Mesothelial cell of epicardium (in vitro differentiated cells): ENCODE measurements at regions not wholly inside any gene's neighbourhood (a gene's known extent, or its start where the extent isn't known, plus 50 kb on each side); places are given as distances from the start of the nearest gene placed in this dataset.

Source experiments
- DNase-seq, 2 experiments: peaks; one replicate each; pipeline ENCODE4 v3.0.0; 2021; ENCODE audit warnings: low spot score in 2 of 2; ENCODE audit not compliant: unreplicated experiment in 2 of 2
- H3K27ac Mint-ChIP-seq: 2 replicates; pipeline ENCODE4 v1.8.0; 2021; ENCODE audit warnings: mixed read lengths
- H3K27me3 Mint-ChIP-seq: 2 replicates; pipeline ENCODE4 v1.8.0; 2021; ENCODE audit warnings: low read depth, mixed read lengths
- H3K36me3 Mint-ChIP-seq: 2 replicates; pipeline ENCODE4 v1.8.0; 2021; ENCODE audit warnings: mixed read lengths
- H3K4me1 Mint-ChIP-seq: 2 replicates; pipeline ENCODE4 v1.8.0; 2021; ENCODE audit warnings: mixed read lengths
- H3K4me3 Mint-ChIP-seq: 2 replicates; pipeline ENCODE4 v1.8.0; 2021; ENCODE audit warnings: mild to moderate bottlenecking, moderate library complexity, mixed read lengths
- H3K9me3 Mint-ChIP-seq: 2 replicates; pipeline ENCODE4 v1.8.0; 2021; ENCODE audit warnings: mixed read lengths
- TF ChIP-seq, protein P1 (sequence below): fragments of 200-600 bp; sonication (generic); IDR thresholded peaks from one replicate; pipeline ENCODE4 v1.5.0; 2021; ENCODE audit warnings: antibody characterized with exemption; ENCODE audit not compliant: unreplicated experiment

DNA sequence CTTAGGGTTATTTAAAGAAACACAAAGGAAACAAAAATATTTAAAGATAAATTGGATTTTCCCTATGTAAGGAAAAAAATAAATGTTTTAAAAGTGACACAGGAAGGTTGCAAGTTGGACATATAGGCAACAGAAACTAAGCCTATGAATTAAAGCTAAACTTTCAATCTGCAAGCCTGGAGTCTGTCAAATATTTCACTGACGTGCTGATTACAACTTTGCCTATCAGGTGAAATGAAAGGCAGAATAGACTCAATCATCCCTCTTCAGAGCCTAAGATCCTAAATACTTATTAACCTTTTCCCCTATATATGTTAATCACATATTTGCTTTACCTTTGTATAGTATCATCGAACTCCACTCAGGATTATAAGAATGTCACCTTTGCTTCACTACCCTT, 1068.0 kb upstream of the ALCAM start:
- H3K9me3 Mint-ChIP-seq: no peaks in the 10 kb centered on the region
- no peaks in the 10 kb centered on the region for H3K27me3 Mint-ChIP-seq
- peaks cover 11% of the 10 kb centered on the region for H3K4me1 Mint-ChIP-seq
- H3K36me3 Mint-ChIP-seq: no peaks in the 10 kb centered on the region
- DNase-seq: no peak
- no peak overlapping the region for H3K4me3 Mint-ChIP-seq
- H3K27ac Mint-ChIP-seq: no peak overlapping the region
- TF ChIP-seq, protein P1, sequence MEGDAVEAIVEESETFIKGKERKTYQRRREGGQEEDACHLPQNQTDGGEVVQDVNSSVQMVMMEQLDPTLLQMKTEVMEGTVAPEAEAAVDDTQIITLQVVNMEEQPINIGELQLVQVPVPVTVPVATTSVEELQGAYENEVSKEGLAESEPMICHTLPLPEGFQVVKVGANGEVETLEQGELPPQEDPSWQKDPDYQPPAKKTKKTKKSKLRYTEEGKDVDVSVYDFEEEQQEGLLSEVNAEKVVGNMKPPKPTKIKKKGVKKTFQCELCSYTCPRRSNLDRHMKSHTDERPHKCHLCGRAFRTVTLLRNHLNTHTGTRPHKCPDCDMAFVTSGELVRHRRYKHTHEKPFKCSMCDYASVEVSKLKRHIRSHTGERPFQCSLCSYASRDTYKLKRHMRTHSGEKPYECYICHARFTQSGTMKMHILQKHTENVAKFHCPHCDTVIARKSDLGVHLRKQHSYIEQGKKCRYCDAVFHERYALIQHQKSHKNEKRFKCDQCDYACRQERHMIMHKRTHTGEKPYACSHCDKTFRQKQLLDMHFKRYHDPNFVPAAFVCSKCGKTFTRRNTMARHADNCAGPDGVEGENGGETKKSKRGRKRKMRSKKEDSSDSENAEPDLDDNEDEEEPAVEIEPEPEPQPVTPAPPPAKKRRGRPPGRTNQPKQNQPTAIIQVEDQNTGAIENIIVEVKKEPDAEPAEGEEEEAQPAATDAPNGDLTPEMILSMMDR: no peak

DNA sequence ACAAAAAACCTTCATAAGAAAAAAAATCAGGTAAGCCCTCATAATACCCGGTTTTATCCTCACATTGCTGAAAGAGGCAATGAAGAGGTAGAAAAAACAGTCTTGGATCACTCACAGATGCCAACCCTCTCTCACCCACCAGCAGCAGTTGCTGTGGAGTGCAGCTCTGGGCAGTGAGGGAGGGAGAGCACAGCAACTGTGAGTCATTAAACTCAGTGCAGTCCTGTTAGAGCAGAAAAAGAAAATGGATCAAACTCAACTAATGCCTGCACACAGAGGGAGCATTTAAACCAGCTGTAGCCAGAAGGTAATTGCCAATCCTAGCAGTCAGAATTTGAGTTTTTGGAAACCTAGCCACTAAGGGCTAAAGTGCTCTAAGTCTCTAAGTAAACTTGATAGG, 1050.6 kb upstream of the ALCAM start:
- peaks cover 6% of the 10 kb centered on the region for H3K36me3 Mint-ChIP-seq
- TF ChIP-seq, protein P1: no peak
- H3K27me3 Mint-ChIP-seq: no peaks in the 10 kb centered on the region
- H3K4me3 Mint-ChIP-seq: no peak overlapping the region
- no peak overlapping the region for H3K27ac Mint-ChIP-seq
- DNase-seq: no peak
- H3K9me3 Mint-ChIP-seq: peaks cover 33% of the 10 kb centered on the region
- no peaks in the 10 kb centered on the region for H3K4me1 Mint-ChIP-seq

DNA sequence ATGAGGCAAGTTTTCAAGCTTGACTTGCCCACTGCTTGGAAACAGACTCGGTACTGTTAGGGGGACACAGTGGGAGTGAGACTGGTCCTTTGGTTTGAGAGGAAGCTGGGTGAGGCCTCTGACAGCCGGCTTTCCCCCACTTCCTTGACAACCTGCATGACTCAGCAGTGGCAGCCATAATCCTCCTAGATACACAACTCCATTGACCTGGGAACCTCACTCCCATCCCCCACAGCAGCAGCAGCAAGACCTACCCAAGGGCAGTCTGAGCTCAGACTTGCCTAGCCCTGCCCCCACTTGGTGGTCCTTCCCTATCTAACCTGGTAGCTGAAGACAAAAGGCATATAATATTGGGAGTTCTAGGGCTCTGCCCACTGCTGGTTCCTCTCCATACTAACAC, 1043.5 kb upstream of the ALCAM start:
- Mint-ChIP-seq H3K9me3 (peaks cover 70% of the 10 kb centered on the region), H3K36me3 (peaks cover 4% of the 10 kb centered on the region)
- no peak for DNase-seq

DNA sequence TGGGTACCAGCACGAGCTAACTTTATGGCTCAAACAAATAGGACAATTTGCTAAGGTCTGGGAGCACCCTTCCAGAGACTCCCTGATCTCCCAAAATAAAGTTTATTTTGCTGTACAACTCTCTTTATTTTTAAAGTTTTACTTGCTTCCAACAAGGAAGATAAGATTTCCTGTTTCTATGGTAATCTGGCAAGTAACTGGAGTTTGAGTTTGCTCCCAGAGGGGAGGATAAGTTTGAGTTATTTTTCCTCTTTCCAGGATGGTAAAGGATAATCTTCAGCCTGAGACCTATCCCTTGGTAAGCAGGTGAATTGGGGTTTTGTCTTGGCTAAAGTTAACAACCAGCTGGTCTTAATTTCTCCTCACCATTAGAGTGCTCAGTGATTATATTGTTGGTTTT, 1019.4 kb upstream of the ALCAM start:
- TF ChIP-seq, protein P1: no peak
- H3K27me3 Mint-ChIP-seq: no peaks in the 10 kb centered on the region
- no peaks in the 10 kb centered on the region for H3K36me3 Mint-ChIP-seq
- no peak for DNase-seq
- peaks cover 4% of the 10 kb centered on the region for H3K4me1 Mint-ChIP-seq
- H3K4me3 Mint-ChIP-seq: no peak overlapping the region
- no peak overlapping the region for H3K27ac Mint-ChIP-seq
- peaks cover 7% of the 10 kb centered on the region for H3K9me3 Mint-ChIP-seq

More for the DNA sequence above, 1043.5 kb upstream of the ALCAM start:
- no peak overlapping the region for H3K27ac Mint-ChIP-seq
- TF ChIP-seq, protein P1: no peak
- no peaks in the 10 kb centered on the region for H3K4me1 Mint-ChIP-seq
- no peaks in the 10 kb centered on the region for H3K27me3 Mint-ChIP-seq
- no peak overlapping the region for H3K4me3 Mint-ChIP-seq

DNA sequence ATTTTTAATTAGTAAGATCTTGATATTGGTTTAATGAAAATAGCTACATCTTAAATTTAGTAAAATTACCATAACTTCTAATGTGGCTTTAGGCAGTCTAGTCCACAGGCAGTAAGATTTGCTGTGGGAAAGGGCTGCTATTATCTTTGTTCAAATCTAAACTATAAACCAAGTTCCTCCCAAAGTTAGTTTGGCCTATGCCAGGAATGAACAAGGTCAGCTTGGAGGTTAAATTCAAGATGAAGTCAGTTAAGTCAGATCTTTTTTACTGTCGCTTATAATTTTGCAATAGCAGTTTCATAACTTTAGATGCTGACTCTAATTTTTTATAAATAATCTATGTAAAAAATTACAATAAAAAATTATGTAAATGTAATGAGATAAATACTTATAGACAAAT, 1016.9 kb upstream of the ALCAM start:
- no peak overlapping the region for H3K27ac Mint-ChIP-seq
- no peaks in the 10 kb centered on the region for H3K36me3 Mint-ChIP-seq
- peaks cover 10% of the 10 kb centered on the region for H3K9me3 Mint-ChIP-seq
- TF ChIP-seq, protein P1: no peak
- H3K27me3 Mint-ChIP-seq: no peaks in the 10 kb centered on the region
- peaks cover 4% of the 10 kb centered on the region for H3K4me1 Mint-ChIP-seq
- no peak for DNase-seq
- H3K4me3 Mint-ChIP-seq: no peak overlapping the region

DNA sequence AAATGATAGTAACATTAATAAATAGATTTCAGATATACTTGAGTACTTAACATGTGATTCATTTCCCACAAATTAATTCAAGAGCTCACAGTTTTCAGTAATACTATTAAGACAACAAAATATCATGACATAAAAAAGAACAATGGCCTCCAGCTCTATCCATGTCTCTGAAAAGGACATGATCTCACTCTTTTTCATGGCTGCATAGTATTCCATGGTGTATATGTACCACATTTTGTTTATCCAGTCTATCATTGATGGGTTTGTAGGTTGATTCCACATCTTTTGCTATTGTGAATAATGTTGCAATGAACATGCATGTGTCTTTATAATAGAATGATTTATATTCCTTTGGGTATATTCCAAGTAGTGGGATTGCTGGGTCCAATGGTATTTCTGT, 1012.8 kb upstream of the ALCAM start:
- Mint-ChIP-seq H3K27me3 (no peaks in the 10 kb centered on the region), H3K36me3 (no peaks in the 10 kb centered on the region), H3K27ac (no peak overlapping the region), H3K4me1 (no peaks in the 10 kb centered on the region), H3K9me3 (peaks cover 10% of the 10 kb centered on the region), H3K4me3 (no peak overlapping the region)
- TF ChIP-seq, protein P1: no peak
- DNase-seq: no peak
